HEK293T (cell line): ENCODE measurements at regions not wholly inside any gene's neighbourhood (a gene's known extent, or its start where the extent isn't known, plus 50 kb on each side); places are given as distances from the start of the nearest gene placed in this dataset.

ENCODE experiments used
- BHLHE40 ChIP-seq: fragments of 450-650 bp; IDR thresholded peaks from 2 replicates; pipeline ENCODE4 v1.6.1; 2016; ENCODE audit warnings: mild to moderate bottlenecking, moderate library complexity, borderline replicate concordance
- CTBP1 ChIP-seq: fragments of 450-650 bp; IDR thresholded peaks from 2 replicates; pipeline ENCODE4 v1.6.1; 2016; ENCODE audit warnings: borderline replicate concordance
- ELF4 ChIP-seq: fragments of 450-650 bp; IDR thresholded peaks from 2 replicates; pipeline ENCODE4 v1.6.1; 2017; ENCODE audit warnings: antibody characterized with exemption
- FOXA1 ChIP-seq: fragments of 450-650 bp; IDR thresholded peaks from 2 replicates; pipeline ENCODE4 v1.6.1; 2016; ENCODE audit warnings: mild to moderate bottlenecking
- FOXK2 ChIP-seq: fragments of 450-650 bp; IDR thresholded peaks from 2 replicates; pipeline ENCODE4 v1.6.1; 2016; ENCODE audit warnings: mild to moderate bottlenecking
- FOXM1 ChIP-seq: fragments of 450-650 bp; IDR thresholded peaks from 2 replicates; pipeline ENCODE4 v1.6.1; 2017; ENCODE audit warnings: mild to moderate bottlenecking, borderline replicate concordance
- HDGF ChIP-seq: fragments of 450-650 bp; IDR thresholded peaks from 2 replicates; pipeline ENCODE4 v1.6.1; 2017; ENCODE audit warnings: antibody characterized with exemption, borderline replicate concordance
- LEF1 ChIP-seq: fragments of 450-650 bp; IDR thresholded peaks from 2 replicates; pipeline ENCODE4 v1.6.1; 2017; ENCODE audit warnings: mild to moderate bottlenecking, borderline replicate concordance
- NFRKB ChIP-seq: fragments of 450-650 bp; IDR thresholded peaks from 2 replicates; pipeline ENCODE4 v1.6.1; 2016; ENCODE audit warnings: mild to moderate bottlenecking, moderate library complexity
- PKNOX1 ChIP-seq: fragments of 450-650 bp; IDR thresholded peaks from 2 replicates; pipeline ENCODE4 v1.6.1; 2016
- SP1 ChIP-seq: fragments of 450-650 bp; IDR thresholded peaks from 2 replicates; pipeline ENCODE4 v1.6.1; 2017
- SUZ12 ChIP-seq: fragments of 450-650 bp; IDR thresholded peaks from 2 replicates; pipeline ENCODE4 v1.6.1; 2016; ENCODE audit warnings: mild to moderate bottlenecking
- ZNF384 ChIP-seq: fragments of 450-650 bp; IDR thresholded peaks from 2 replicates; pipeline ENCODE4 v1.6.1; 2016

DNA sequence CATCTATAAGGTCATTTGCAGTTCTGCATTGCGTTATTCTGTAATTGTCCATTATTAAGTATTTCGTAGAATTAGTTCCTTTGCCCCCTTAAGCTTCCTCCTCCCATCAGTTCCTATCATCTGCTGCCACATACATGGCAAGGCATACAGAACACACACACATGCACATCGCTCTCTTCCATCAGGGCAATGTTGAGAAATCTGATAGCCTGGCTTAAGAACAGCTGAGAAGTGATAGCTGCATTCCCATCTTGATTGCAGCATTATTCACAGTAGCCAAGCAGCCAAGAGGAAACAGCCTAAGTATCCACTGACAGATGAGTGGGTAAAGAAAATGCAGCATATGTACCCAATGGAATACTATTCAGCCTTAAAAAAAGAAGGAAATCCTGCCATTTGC lies 186.8 kb upstream of the CADM1 start:
- TF ChIP-seq FOXM1 = no peak
- TF ChIP-seq ELF4 = no peak
- no peak for TF ChIP-seq PKNOX1
- TF ChIP-seq NFRKB = no peak
- no peak for TF ChIP-seq HDGF
- TF ChIP-seq FOXA1 = no peak
- no peak for TF ChIP-seq SP1
- TF ChIP-seq CTBP1 = no peak
- TF ChIP-seq BHLHE40 = no peak
- no peak for TF ChIP-seq ZNF384
- TF ChIP-seq SUZ12 = no peak
- TF ChIP-seq FOXK2 = no peak
- no peak for TF ChIP-seq LEF1
